Uterus (tissue), 2 donors: ENCODE measurements at regions not wholly inside any gene's neighbourhood (a gene's known extent, or its start where the extent isn't known, plus 50 kb on each side); places are given as distances from the start of the nearest gene placed in this dataset.

Experiments
- CTCF ChIP-seq, 4 experiments: fragments of 200-600 bp in 2 of 4; fragments of 450-650 bp in 2 of 4; sonication (generic) in 2 of 4; IDR thresholded peaks; one replicate each; pipeline ENCODE4 v1.5.1; 2016 to 2019; ENCODE audit warnings: antibody characterized with exemption in 4 of 4, mild to moderate bottlenecking in 2 of 4, moderate library complexity in 1 of 4
- POLR2A ChIP-seq, 2 donors: fragments of 450-650 bp; IDR thresholded peaks; one replicate each; pipeline ENCODE4 v1.6.1; 2016; ENCODE audit warnings: antibody characterized with exemption in 2 of 2, mild to moderate bottlenecking in 1 of 2, moderate library complexity in 1 of 2

GRCh38 chr13:84076280-84076679, 194.0 kb upstream of the SLITRK1 start:
- TF ChIP-seq CTCF (IDR thresholded peaks at IDR 0.05): no peak
- no peak for TF ChIP-seq POLR2A (IDR thresholded peaks at IDR 0.05)
